Right ventricle myocardium superior (tissue), 1 donor: ENCODE measurements at regions not wholly inside any gene's neighbourhood (a gene's known extent, or its start where the extent isn't known, plus 50 kb on each side); places are given as distances from the start of the nearest gene placed in this dataset.
"Not testable (repeated sequence)": the region's sequence is repeated elsewhere in the genome, so short reads cannot be mapped to it uniquely, and the experiment has no call there.

Experiments
- ATAC-seq: fragments of 200-7000 bp; cut with Tn5 transposase; one replicate; pipeline ENCODE4 v1.9.1; 2020; ENCODE audit warnings: mild to moderate bottlenecking; ENCODE audit not compliant: poor library complexity
- DNase-seq: peaks from one replicate; pipeline ENCODE4 v3.0.0-alpha.2; 2020
- intact Hi-C: fragments of 100-400 bp; cut with DNase I; formaldehyde crosslinking; loops from one replicate; pipeline ENCODE4 v1.11.2; 2022
- donor health status: DM: no; HTN: yes; CAD: no; lungs with severe emphysema.

DNA sequence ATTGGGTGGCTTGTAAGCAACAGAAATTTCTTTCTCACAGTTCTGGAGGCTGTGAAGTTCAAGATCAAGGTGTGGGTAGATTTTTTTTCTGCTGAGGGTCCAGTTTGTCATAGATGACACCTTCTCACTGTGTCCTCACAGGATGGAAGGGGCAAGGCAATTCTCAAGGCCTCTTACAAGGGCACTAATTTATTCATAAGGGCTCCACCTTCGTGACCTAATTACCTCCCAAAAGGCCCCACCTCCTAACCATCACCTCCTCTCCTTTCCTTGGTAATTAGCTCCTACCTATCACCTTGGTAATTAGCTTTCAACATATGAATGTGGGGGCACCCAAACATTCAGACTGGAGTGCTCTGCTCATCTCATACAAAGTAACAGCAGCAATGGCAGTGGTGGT, 92.3 kb upstream of the CD44 start:
- DNase-seq (no peak), ATAC-seq (no peak)
- intact Hi-C loops, result no loop called here

DNA sequence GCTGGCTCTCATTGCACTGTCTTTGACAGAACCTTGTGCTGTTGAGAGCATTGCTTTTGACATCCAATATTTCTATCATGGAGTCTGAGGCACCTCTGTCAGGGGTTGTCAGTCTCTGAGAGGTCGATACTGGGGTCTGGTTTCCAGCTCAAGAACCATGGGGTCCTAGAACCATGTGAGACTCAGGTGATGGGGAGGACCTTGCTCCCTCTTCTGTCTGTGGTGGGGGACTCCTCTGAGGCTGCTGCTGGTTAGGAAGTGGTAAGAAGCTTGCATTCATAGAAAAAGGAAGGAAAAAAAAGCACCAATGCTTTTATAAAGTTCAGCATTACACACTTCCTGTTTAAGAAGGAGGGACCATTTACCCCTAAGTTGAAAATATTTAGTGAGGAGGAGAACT, 91.8 kb upstream of the CD44 start:
- DNase-seq (no peak), ATAC-seq (peak; percentile 36)
- intact Hi-C loops, result no loop called here

GRCh38 chr11:35047769-35048168, 91.2 kb upstream of the CD44 start:
- intact Hi-C loops, result no loop called here
- DNase-seq (no peak), ATAC-seq (no peak)

DNA sequence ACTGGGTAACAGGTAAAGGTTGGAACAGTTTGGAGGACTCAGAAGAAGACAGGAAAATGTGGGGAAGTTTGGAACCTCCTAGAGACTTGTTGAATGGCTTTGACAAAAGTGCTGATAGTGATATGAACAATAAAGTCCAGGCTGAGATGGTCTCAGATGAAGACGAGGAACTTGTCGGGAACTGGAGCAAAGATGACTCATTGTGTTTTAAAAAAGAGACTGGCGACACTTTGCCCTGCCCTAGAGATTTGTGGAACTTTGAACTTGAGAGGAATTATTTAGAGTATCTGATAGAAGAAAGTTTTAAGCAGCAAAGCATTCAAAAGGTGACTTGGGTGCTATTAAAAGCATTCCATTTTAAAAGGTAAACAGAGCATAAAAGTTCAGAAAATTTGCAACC, 90.6 kb upstream of the CD44 start:
- DNase-seq, intact Hi-C loops, ATAC-seq: not testable (repeated sequence)

- DNase-seq (no peak), ATAC-seq (no peak)
- intact Hi-C loops, result no loop called here
Observed at GRCh38 chr11:35049859-35050531, 89.0 kb upstream of the CD44 start.

DNA sequence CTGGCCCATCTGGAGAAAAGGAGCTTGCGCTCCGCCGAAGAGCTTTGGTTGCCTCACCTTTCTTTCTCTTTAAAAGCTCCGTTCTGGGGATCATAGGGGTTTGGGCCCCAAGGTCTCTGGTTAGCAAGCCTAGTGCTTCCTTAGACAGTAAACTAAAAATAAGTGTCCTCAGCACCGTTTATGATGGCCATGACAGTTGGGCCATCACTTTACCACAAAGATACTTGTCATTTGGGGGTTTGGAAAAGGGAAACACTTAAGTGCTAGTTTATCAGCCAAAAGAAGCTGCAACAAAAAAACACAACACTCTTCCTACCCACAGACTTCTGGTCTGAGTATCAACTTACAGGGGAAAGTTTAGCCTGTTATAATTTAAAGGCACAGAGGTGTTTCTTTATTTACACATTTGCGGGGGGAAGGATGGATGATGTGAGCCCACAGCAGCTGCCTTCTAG, 88.4 kb upstream of the CD44 start:
- ATAC-seq, result no peak
- intact Hi-C loops, result no loop called here

GRCh38 chr11:35056391-35057093, 82.4 kb upstream of the CD44 start:
- DNase-seq, result no peak
- ATAC-seq, result no peak
- intact Hi-C loops, result no loop called here

More for the DNA sequence above, 88.4 kb upstream of the CD44 start:
- DNase-seq, result no peak

DNA sequence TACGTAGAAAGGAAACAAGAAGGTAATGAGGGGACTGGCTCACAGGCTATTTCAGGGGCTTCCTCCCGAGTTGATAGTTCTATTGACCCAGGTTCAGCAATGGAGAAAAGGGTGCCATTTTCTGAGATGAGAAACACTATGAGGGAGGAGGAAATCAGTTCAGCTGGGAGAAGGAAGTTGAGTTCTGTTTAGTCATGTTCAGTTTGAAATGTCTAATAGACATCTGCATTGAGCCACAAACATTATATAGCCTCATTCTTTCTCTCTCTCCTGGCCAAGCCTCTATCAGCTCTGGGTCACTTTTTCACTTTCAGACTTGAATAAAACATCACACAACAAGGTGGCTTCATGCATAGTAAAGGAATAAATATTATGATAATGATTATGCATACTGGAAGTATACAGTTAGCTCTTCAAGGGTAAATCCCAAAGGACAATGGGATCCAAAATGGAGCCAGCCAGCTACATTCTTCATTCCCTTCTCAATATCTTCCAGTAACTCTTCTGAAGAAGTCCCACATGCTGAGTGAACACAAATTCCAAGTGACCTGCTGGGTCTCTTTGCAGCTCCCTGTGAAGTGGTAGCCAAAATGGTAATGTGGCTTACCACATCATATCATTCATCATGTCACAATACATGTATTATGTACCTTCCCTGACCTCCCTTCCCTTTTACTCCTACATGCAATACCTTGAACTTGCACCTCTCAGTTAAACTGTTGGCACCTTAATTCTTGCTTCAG, 80.9 kb upstream of the CD44 start:
- intact Hi-C loops, result no loop called here
- ATAC-seq (no peak), DNase-seq (no peak)

DNA sequence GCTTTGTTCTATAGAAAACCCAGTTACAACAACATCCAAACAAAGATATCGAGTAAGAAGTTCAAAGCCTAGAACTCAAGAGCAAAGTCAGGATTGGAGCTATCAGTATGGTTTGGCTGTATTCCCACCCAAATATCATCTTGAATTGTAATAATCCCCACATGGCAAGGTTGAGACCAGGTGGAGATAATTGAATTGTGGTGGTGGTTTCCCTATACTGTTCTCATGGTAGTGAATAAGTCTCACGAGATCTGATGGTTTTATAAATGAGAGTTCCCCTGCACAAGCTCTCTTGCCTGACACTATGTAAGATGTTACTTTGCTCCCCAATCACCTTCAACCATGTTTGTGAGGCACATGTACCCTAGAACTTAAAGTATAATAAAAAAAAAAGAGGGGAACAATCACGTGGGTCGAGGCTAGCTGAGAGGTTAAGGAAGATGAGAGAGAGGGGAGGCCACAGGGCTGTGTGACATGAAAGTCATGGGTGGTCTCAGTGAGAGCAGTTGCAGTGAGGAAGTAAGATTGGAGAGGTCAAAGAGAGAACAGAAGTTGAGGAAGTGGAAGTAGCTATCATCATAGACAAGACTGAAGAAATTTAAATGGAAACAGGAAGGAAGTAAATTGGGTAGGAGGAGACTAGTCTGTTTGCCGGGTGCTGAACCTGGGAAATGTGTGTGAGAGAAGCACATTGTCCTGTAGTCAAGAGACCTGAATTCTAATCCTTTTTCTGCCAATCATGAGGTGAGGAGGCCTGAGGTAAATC, 80.1 kb upstream of the CD44 start:
- DNase-seq (no peak), ATAC-seq (peak; percentile 43)
- intact Hi-C loops, result no loop called here

DNA sequence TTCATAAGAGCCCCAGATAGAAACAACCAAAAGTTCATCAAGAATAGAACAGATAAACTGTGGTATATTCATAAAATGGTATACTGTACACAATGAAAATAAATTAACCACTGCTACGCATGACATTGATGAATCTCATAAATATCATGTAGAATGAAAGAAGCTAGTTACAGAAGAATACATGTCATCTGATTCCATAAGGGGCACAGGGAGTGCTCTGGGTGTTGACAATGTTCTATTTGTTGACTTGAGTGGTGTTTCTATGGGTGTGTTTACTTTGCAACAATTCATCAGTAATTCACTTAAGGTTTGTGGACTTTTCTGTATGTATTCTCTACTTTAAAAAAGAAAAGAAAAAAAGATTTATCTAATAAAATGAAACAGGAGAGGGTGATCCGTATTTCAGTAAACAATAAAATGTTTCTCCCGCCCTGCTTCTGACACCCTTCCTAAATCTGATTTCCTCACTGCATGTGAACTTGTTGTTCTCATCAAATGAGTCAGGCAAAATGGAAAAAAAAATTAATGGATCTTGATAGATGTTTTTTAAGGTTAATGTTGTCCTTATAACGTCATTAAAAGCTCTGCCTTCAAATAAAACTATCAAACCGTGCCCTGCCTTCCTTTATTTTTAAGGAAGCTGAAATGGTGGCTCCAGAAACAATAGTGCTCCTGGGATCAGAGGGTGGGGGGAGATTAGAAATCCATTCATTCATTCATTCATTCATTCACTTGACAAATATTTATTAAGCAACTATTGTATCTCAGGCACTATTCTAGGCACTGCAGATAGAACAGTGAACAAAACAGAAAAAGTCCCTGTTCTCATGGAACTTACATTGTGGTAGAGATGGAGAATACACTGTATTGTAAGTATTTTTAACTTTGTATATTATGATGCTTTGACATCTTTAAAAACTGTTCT, 77.2 kb upstream of the CD44 start:
- ATAC-seq, result no peak
- intact Hi-C loops, result no loop called here
- no peak for DNase-seq

DNA sequence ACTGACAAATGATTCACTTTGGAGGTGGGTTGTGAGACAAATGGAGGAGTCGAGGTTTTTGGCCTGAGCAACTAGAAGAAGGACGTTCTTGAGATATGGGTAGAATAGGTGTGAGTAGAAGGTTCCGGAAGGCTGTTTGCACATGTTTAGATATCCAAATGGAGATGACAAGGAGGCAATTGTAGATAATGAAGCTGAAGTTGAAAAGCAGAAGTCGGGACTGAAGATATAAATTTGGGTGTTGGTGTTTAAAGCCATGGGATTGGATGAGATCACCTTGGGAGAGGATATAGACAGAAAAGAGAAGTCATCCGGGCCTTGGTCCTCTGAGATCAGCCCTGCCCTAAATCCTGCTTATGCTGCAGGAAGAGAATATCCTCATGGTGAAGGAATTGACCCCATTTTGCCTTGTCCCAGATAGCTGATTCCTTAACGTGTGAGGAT, 75.5 kb upstream of the CD44 start:
- intact Hi-C loops, result no loop called here
- ATAC-seq (no peak), DNase-seq (no peak)

DNA sequence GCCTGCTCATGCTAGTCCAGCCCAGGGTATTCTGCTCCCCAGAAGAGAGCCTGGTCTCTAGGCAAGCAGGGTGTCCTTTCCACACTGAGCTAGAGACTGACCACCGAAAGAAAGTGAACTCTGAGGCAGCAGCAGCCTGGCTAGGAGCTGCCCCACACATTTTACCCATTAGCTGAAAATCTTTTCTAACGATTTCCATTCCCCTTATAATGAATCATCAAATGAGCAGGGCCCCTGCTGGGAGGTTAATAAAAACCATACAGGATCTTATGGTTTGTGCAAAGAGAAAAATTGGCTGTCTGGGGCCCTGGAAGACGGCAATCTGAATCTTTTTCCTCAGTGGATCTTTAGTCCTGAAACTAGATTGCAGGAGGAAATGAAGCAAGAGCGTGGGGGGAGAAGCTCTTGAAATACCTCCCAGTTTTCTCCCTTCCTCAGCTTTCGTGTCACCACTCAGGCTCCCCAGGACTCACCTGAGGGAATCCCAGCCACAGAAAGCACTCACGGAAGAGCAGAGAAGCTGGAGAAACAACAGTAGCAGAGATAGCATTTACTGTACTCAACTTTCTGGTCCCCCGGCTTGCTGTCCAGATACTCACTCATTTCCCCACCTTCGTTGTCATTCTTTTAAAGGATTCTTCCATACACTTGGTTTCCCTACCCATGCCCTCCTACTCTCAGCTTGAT, 74.7 kb upstream of the CD44 start:
- DNase-seq (no peak), ATAC-seq (no peak)
- intact Hi-C loops, result no loop called here

DNA sequence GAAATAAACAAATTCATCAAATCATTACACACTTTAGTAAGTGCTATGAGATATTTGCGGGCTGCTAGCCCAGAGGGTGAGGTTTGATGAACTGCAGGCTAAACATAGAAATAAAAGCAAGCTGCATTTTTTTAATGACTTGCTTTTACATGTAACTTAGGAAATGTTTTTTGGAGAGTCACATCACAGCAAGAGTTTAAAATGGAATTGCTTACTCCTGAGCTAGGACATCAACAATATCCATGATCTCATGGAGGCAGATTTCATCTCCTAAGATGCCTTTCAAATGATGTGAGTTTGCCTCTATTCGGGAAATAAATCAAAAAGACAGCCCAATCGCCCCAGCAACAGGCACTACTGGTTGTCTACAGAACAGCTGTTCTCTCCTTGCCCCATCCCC, 73.4 kb upstream of the CD44 start:
- intact Hi-C loops, result no loop called here
- ATAC-seq (no peak), DNase-seq (no peak)

- no peak for DNase-seq
- ATAC-seq, result no peak
- intact Hi-C loops, result no loop called here
Observed at GRCh38 chr11:35066030-35066429, 72.9 kb upstream of the CD44 start.

- ATAC-seq, result no peak
- intact Hi-C loops, result no loop called here
- no peak for DNase-seq
Observed at GRCh38 chr11:35066783-35067423, 72.1 kb upstream of the CD44 start.

DNA sequence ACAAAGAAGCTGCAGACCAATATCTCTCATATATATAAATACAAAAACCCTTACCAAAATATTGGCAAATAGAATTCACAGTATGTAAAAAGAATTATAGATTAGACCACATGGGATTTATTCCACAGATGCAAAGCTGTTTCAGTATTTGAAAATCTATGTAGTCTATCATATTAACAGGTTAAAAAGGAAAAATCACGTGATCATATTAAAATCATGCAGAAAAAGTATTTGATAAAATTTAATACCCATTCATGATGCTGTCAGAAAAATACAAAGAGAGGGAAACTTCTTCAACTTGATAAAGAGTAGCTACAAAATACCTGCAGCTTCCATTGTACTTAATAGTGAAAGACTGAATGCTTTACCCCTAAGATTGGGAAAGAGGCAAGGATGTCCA, 67.2 kb upstream of the CD44 start:
- no peak for DNase-seq
- intact Hi-C loops, result no loop called here
- no peak for ATAC-seq
